ENCODE measurements at regions not wholly inside any gene's neighbourhood (a gene's known extent, or its start where the extent isn't known, plus 50 kb on each side); places are given as distances from the start of the nearest gene placed in this dataset.
"Not testable (repeated sequence)": the region's sequence is repeated elsewhere in the genome, so short reads cannot be mapped to it uniquely, and the experiment has no call there.

DNA sequence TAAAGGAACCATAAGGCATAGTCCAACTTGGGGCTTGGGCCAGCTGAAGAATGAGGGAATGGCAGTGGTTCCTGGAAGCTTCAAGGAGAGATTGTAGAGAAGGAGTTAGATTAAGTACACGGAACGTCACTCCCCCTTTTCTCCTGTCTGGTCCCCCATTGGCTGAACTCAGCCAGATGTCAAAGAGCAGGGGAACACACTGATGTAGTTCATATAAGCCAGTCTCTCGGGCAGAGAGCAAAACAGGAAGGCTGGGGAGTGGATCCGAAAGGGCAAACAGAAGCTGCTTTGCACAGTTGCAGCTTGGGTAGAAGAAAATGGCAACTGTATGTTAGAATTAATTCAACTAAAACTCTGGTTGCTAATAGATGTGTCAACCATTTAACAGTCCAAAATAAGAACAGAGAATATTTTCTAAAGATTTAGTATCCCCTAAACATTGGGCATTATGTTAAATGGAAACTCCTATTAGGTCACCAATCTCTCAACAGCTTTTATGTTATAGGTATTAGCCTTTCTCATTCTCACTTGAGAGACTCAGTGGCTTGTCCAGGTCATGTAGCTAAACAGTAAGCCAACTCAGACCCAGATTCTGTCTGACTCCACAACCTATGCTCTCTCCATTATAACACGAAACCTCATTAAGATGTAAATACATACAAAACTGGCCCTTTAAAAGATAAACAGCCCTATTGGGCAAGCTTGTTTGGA lies 600.7 kb upstream of the USP24 start:
- no peak overlapping the region for H3K9ac ChIP-seq (ENCODE audit: low read length)
- H3K27ac ChIP-seq (ENCODE audit: low read depth, low read length) = no peak overlapping the region
- H3K36me3 ChIP-seq (ENCODE audit: control insufficient read depth, insufficient read depth, low read length) = no peaks in the 10 kb centered on the region
- H3K4me1 ChIP-seq (ENCODE audit: control insufficient read depth, insufficient read depth, low read length) = peaks cover 7% of the 10 kb centered on the region
- no peaks in the 10 kb centered on the region for H3K27me3 ChIP-seq (ENCODE audit: control insufficient read depth, insufficient read depth, low read length)
- H3K4me3 ChIP-seq (ENCODE audit: low read length) = no peak overlapping the region

DNA sequence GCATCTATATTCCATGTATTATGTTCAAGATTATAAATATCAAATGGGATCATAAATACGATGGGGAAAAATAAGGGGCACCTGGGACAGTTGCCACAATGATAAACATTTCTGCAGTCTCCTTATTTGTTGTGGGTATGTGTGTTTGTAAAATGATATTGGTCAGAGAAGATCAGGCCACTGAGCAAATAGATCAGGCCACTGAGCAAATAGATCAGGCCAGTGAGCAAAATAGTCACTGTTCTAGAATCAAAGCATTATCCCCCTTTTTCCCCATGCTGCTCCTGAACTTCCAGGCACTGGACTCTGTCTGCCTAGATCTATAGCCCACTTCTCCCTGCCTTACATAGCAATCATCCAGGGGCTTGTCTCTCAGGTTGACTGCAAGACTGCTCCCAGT lies 599.8 kb upstream of the USP24 start:
- peaks cover 7% of the 10 kb centered on the region for H3K4me1 ChIP-seq (ENCODE audit: control insufficient read depth, insufficient read depth, low read length)
- H3K9ac ChIP-seq (ENCODE audit: low read length) = no peak overlapping the region
- H3K27ac ChIP-seq (ENCODE audit: low read depth, low read length) = no peak overlapping the region
- H3K4me3 ChIP-seq (ENCODE audit: low read length) = no peak overlapping the region
- no peaks in the 10 kb centered on the region for H3K27me3 ChIP-seq (ENCODE audit: control insufficient read depth, insufficient read depth, low read length)
- H3K36me3 ChIP-seq (ENCODE audit: control insufficient read depth, insufficient read depth, low read length) = no peaks in the 10 kb centered on the region

DNA sequence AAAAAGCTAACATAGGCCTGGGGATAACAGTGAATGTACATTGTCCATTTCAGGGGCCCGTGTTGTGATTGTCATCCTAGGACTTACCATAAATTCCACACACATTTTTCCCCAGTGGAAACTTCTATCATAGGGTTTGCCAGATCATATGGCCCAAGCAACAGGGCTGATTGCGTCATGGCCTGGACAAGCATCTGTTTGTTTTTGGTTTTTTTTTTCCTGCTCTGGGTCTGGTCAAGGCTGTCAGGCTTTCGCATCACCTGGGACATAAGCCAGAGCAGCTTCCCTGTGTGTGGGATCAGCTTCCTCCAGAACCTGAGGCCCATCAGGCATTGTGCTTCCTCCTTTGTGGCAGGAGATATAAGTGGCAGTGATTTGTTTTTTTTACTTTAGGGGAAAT lies 598.5 kb upstream of the USP24 start:
- Histone ChIP-seq H3K4me3 (ENCODE audit: low read length) (no peak overlapping the region), H3K4me1 (ENCODE audit: control insufficient read depth, insufficient read depth, low read length) (peaks cover 7% of the 10 kb centered on the region), H3K36me3 (ENCODE audit: control insufficient read depth, insufficient read depth, low read length) (no peaks in the 10 kb centered on the region), H3K9ac (ENCODE audit: low read length) (no peak overlapping the region), H3K27ac (ENCODE audit: low read depth, low read length) (peak overlapping the region; percentile 57), H3K27me3 (ENCODE audit: control insufficient read depth, insufficient read depth, low read length) (no peaks in the 10 kb centered on the region)

DNA sequence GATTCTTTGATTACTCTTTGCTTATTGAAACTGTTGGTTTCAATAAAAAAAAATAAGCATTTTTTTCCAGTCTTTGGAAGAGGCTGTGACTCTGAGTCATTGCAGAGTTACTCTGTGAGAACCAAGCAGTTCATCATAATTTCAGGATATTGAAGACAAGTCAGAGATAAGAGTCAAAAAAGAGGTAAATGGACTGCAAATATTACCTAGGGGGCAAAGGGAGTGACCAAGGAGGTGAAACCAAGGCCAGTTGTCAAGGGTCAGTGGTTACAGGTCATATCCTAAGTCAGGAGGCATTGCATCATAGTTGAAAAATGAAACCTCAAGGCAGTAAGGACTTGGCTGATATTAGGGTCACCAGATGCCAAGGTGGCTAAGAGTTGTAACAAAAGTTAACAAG lies 597.1 kb upstream of the USP24 start:
- Histone ChIP-seq H3K4me3 (ENCODE audit: low read length) (no peak overlapping the region), H3K9ac (ENCODE audit: low read length) (no peak overlapping the region), H3K36me3 (ENCODE audit: control insufficient read depth, insufficient read depth, low read length) (no peaks in the 10 kb centered on the region), H3K4me1 (ENCODE audit: control insufficient read depth, insufficient read depth, low read length) (peaks cover 7% of the 10 kb centered on the region), H3K27ac (ENCODE audit: low read depth, low read length) (no peak overlapping the region), H3K27me3 (ENCODE audit: control insufficient read depth, insufficient read depth, low read length) (no peaks in the 10 kb centered on the region)

DNA sequence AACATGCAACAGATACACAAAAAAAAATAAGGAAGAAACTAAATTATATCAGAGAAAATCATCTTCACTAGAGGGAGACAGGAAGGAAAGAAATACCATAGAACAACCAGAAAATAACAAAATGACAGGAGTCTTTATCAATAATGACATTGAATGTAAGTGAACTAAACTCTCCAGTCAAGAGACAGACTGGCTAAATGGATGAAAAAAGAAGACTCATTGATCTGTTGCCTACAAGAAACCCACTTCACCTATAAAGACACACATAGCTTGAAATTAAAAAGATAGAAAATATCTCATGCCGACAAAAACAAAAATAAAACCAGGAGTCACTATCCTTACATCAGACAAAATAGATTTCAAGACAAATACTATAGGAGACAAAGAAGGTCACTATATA lies 593.1 kb upstream of the USP24 start:
- Histone ChIP-seq H3K36me3 (ENCODE audit: control insufficient read depth, insufficient read depth, low read length) (no peaks in the 10 kb centered on the region), H3K27me3 (ENCODE audit: control insufficient read depth, insufficient read depth, low read length) (no peaks in the 10 kb centered on the region), H3K4me3 (ENCODE audit: low read length) (no peak overlapping the region), H3K4me1 (ENCODE audit: control insufficient read depth, insufficient read depth, low read length) (no peaks in the 10 kb centered on the region), H3K27ac (ENCODE audit: low read depth, low read length) (no peak overlapping the region), H3K9ac (ENCODE audit: low read length) (no peak overlapping the region)

DNA sequence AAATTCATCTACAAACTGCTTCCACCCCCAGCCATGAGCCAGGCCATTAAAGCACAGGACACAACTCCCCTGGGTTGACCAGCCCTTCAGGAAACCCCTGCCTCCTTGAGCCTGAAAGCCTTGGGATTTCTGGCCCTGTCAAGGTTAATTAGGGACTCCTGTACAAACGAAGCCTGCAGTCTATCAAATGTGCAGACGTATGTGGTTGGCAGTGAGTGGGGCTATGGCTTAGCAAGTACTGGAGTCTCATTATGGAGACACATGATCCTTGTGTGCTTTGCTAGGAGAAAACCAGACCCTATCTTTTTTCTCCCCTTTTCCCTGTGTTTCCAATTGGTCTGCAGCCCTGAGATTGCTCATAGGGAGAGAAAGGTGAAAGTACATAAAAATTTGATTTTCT lies 588.3 kb upstream of the USP24 start:
- no peaks in the 10 kb centered on the region for H3K27me3 ChIP-seq (ENCODE audit: control insufficient read depth, insufficient read depth, low read length)
- no peaks in the 10 kb centered on the region for H3K4me1 ChIP-seq (ENCODE audit: control insufficient read depth, insufficient read depth, low read length)
- H3K27ac ChIP-seq (ENCODE audit: low read depth, low read length) = no peak overlapping the region
- no peak overlapping the region for H3K9ac ChIP-seq (ENCODE audit: low read length)
- no peaks in the 10 kb centered on the region for H3K36me3 ChIP-seq (ENCODE audit: control insufficient read depth, insufficient read depth, low read length)
- H3K4me3 ChIP-seq (ENCODE audit: low read length) = no peak overlapping the region

DNA sequence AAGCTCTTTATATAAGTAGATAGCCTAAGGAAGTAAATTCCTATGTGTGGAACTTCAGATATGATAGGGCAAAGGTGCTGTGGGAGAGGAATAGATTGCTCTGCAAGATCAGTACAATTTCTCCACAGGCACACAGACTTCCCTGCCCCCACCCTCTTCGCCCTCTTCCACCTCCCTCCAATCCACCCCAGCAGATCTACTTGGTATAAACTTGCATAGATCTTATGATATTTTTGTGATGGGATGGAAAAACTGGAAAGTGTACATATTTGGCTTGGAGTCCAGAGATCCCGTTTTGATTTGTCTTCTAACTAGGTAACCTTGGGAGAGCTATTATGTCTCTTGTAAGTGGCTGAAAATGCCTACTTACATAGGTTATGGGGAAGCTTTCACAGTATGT lies 586.3 kb upstream of the USP24 start:
- no peak overlapping the region for H3K27ac ChIP-seq (ENCODE audit: low read depth, low read length)
- H3K27me3 ChIP-seq (ENCODE audit: control insufficient read depth, insufficient read depth, low read length) = no peaks in the 10 kb centered on the region
- H3K9ac ChIP-seq (ENCODE audit: low read length) = no peak overlapping the region
- H3K4me1 ChIP-seq (ENCODE audit: control insufficient read depth, insufficient read depth, low read length) = no peaks in the 10 kb centered on the region
- H3K4me3 ChIP-seq (ENCODE audit: low read length) = no peak overlapping the region
- H3K36me3 ChIP-seq (ENCODE audit: control insufficient read depth, insufficient read depth, low read length) = no peaks in the 10 kb centered on the region

DNA sequence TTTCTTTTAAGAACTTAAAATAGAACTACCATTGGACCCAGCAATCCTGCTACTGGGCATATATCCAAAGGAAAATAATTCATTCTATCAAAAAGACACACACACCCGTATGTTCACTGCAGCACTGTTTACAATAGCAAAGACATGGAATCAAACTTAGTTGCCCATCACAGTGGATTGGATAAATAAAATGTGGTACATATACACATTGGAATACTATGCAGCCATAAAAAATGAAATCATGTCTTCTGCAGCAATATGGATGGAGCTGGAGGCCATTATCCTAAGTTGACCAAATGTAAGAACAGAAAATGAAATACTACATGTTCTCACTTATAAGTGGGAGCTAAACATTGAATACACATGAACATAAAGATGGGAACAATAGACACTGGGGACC lies 585.3 kb upstream of the USP24 start:
- Histone ChIP-seq H3K36me3 (ENCODE audit: control insufficient read depth, insufficient read depth, low read length) (no peaks in the 10 kb centered on the region), H3K9ac (ENCODE audit: low read length) (no peak overlapping the region), H3K27me3 (ENCODE audit: control insufficient read depth, insufficient read depth, low read length) (no peaks in the 10 kb centered on the region), H3K27ac (ENCODE audit: low read depth, low read length) (no peak overlapping the region), H3K4me3 (ENCODE audit: low read length) (no peak overlapping the region), H3K4me1 (ENCODE audit: control insufficient read depth, insufficient read depth, low read length) (no peaks in the 10 kb centered on the region)

DNA sequence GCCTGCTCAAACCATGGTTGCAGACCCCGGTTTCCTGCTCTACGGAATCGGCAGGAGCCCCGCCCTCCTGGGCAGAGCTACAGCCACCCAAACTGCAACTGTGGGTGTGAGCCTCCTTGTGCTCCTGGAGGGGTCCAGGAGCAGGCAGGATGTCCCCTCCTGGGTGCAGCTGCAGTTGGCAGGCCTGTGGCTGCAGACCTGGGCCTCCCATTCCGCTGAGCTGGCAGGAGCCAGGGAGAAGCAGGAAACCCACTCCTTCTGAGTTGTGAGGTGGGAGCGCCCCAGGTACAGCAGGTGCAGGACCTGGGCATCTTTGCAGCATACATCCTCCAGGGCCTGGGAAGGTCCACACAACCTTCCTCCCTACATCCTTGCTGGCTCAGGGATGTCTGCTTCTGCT lies 578.7 kb upstream of the USP24 start:
- Histone ChIP-seq H3K4me3 (ENCODE audit: low read length) (no peak overlapping the region), H3K4me1 (ENCODE audit: control insufficient read depth, insufficient read depth, low read length) (no peaks in the 10 kb centered on the region), H3K27me3 (ENCODE audit: control insufficient read depth, insufficient read depth, low read length) (no peaks in the 10 kb centered on the region), H3K27ac (ENCODE audit: low read depth, low read length) (no peak overlapping the region), H3K36me3 (ENCODE audit: control insufficient read depth, insufficient read depth, low read length) (no peaks in the 10 kb centered on the region), H3K9ac (ENCODE audit: low read length) (no peak overlapping the region)

DNA sequence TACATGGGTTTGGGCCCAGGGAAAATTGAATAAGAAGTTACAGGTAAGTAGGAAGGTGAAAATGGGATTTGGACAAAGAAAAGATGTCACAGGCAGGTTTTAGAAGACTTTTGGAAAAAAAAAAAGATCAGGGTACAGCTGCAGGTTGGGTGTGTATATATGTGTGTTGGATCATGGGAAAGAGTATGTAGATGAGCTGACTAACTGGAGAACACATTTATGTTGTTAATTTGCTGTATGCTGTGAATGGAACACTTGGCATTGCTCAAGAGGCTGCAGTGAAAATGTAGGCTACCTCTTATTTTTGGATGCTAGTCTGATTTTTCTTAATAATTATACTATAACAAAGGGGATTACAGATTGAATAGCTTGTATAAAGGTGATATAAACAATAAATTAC lies 577.7 kb upstream of the USP24 start:
- Histone ChIP-seq H3K4me1 (ENCODE audit: control insufficient read depth, insufficient read depth, low read length) (no peaks in the 10 kb centered on the region), H3K27me3 (ENCODE audit: control insufficient read depth, insufficient read depth, low read length) (no peaks in the 10 kb centered on the region), H3K27ac (ENCODE audit: low read depth, low read length) (no peak overlapping the region), H3K9ac (ENCODE audit: low read length) (no peak overlapping the region), H3K4me3 (ENCODE audit: low read length) (no peak overlapping the region), H3K36me3 (ENCODE audit: control insufficient read depth, insufficient read depth, low read length) (no peaks in the 10 kb centered on the region)

DNA sequence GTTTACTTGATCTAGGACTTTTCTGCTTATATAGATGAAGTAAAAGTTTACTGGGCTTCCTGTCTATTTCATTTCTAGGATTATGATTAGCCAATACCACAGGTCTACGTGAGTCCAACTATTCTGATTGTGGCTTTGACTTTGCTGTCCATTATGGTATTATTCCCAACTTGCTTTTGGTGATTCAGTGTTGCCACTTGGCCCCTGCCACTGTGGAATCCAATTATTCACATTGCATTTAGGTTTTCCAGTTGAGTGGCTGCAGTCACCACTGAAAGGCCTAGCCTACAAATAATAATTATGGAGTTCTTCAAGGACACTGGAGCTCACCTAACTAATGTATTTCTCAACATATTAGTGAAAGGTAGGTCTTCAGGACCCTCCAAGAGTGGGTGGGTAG lies 574.3 kb upstream of the USP24 start:
- Histone ChIP-seq H3K27me3 (ENCODE audit: control insufficient read depth, insufficient read depth, low read length) (no peaks in the 10 kb centered on the region), H3K27ac (ENCODE audit: low read depth, low read length) (no peak overlapping the region), H3K9ac (ENCODE audit: low read length) (no peak overlapping the region), H3K4me3 (ENCODE audit: low read length) (no peak overlapping the region), H3K36me3 (ENCODE audit: control insufficient read depth, insufficient read depth, low read length) (no peaks in the 10 kb centered on the region), H3K4me1 (ENCODE audit: control insufficient read depth, insufficient read depth, low read length) (no peaks in the 10 kb centered on the region)

DNA sequence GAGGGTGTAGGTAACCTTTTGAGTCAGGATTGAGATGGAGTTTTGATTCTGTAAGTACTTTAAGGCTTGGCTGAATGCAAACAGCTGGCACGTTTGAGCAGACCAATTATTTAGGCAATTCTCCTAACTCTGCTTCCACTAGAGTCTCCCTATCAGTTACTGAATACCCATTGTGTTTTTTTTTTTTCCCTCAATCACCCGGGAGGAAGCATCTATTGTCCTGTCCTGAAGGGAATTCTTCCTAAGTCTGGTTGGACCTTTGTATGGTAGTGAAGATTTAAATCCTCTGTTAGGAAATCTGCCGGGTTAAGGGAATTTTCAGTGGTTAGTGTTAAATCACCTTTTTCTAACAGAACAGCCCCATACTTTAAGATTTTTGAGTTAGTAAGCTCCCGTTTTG lies 571.2 kb upstream of the USP24 start:
- no peak overlapping the region for H3K27ac ChIP-seq (ENCODE audit: low read depth, low read length)
- no peak overlapping the region for H3K9ac ChIP-seq (ENCODE audit: low read length)
- H3K36me3 ChIP-seq (ENCODE audit: control insufficient read depth, insufficient read depth, low read length) = no peaks in the 10 kb centered on the region
- H3K27me3 ChIP-seq (ENCODE audit: control insufficient read depth, insufficient read depth, low read length) = no peaks in the 10 kb centered on the region
- H3K4me1 ChIP-seq (ENCODE audit: control insufficient read depth, insufficient read depth, low read length) = peaks cover 3% of the 10 kb centered on the region
- H3K4me3 ChIP-seq (ENCODE audit: low read length) = no peak overlapping the region

DNA sequence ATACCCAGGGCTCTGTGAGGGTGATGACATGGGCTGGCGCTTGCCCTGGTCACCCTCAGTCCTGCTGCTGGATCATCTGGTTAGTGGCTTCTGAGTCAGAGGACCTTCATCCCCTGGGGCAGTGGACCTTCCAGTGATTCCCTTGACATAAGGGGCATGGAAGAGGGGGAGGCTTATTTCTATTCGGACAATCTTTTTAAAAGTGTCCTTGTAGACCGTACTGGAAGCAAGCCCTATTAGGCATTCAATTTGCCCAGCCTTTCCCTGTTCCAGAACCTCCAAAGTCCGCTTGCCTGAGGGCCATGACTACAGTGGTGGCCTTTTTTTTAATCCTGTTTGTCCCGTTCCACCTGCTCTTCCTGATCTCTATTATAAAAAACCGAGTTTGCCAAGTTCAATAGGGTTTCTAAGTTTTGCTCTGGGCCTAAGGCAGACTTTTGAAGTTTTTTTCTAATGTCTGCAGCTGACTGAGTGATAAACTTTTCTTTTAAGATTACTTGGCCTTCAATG lies 569.8 kb upstream of the USP24 start:
- not testable (repeated sequence) for H3K27me3 ChIP-seq (ENCODE audit: control insufficient read depth, insufficient read depth, low read length); H3K4me1 ChIP-seq (ENCODE audit: control insufficient read depth, insufficient read depth, low read length); H3K9ac ChIP-seq (ENCODE audit: low read length); H3K36me3 ChIP-seq (ENCODE audit: control insufficient read depth, insufficient read depth, low read length); H3K27ac ChIP-seq (ENCODE audit: low read depth, low read length); H3K4me3 ChIP-seq (ENCODE audit: low read length)

Measured in rectal smooth muscle tissue (tissue), 1 donor.